Smooth muscle cell (in vitro differentiated cells): ENCODE measurements at regions not wholly inside any gene's neighbourhood (a gene's known extent, or its start where the extent isn't known, plus 50 kb on each side); places are given as distances from the start of the nearest gene placed in this dataset.

Experiments
- DNase-seq: peaks from one replicate; lab custom pipeline; 2025; ENCODE audit not compliant: unreplicated experiment; lab: John Stamatoyannopoulos, UW
- H2AFZ ChIP-seq: fragments of 200-600 bp; sonication (generic); 2 replicates; pipeline ENCODE4 v1.6.0; 2016; ENCODE audit warnings: antibody characterized with exemption, low read depth, mild to moderate bottlenecking
- H3F3A ChIP-seq: fragments of 200-600 bp; sonication (generic); 2 replicates; pipeline ENCODE4 v1.6.0; 2017; ENCODE audit warnings: antibody characterized with exemption, low read depth
- H3K27ac ChIP-seq: fragments of 200-600 bp; sonication (generic); 2 replicates; pipeline ENCODE4 v1.5.1; 2016; ENCODE audit warnings: low read depth, mild to moderate bottlenecking
- H3K27me3 ChIP-seq: fragments of 200-600 bp; sonication (generic); 2 replicates; pipeline ENCODE4 v1.6.1; 2016; ENCODE audit warnings: low read depth, mild to moderate bottlenecking
- H3K36me3 ChIP-seq: fragments of 200-600 bp; sonication (generic); 2 replicates; pipeline ENCODE4 v1.5.1; 2016; ENCODE audit warnings: low read depth
- H3K4me1 ChIP-seq: fragments of 200-600 bp; sonication (generic); 2 replicates; pipeline ENCODE4 v1.5.1; 2016; ENCODE audit warnings: low read depth
- H3K4me2 ChIP-seq: fragments of 200-600 bp; sonication (generic); 2 replicates; pipeline ENCODE4 v1.6.0; 2016; ENCODE audit warnings: mild to moderate bottlenecking
- H3K4me3 ChIP-seq: fragments of 200-600 bp; sonication (generic); 2 replicates; pipeline ENCODE4 v1.5.1; 2016; ENCODE audit warnings: mild to moderate bottlenecking
- H3K79me2 ChIP-seq: fragments of 200-600 bp; sonication (generic); 2 replicates; pipeline ENCODE4 v1.6.0; 2016; ENCODE audit warnings: low read depth, mild to moderate bottlenecking
- H3K9ac ChIP-seq: fragments of 200-600 bp; sonication (generic); 2 replicates; pipeline ENCODE4 v1.6.0; 2016; ENCODE audit warnings: low read depth
- H3K9me3 ChIP-seq: fragments of 200-600 bp; sonication (generic); replicated peaks from 2 replicates; pipeline ENCODE4 v1.5.1; 2016; ENCODE audit warnings: low read depth
- H4K20me1 ChIP-seq: fragments of 200-600 bp; sonication (generic); 2 replicates; pipeline ENCODE4 v1.6.0; 2016; ENCODE audit warnings: low read depth
- WGBS: methylation state at CpG from one replicate; pipeline ENCODE4 v1.1.7; 2016; ENCODE audit warnings: low lambda C conversion rate; 5-methylcytosine and 5-hydroxymethylcytosine counted together
- TF ChIP-seq, protein P1 (sequence below): fragments of 200-600 bp; sonication (generic); IDR thresholded peaks from 2 replicates; pipeline ENCODE4 v1.5.1; 2017; ENCODE audit warnings: borderline replicate concordance, mild to moderate bottlenecking, antibody characterized with exemption; ENCODE audit not compliant: insufficient read depth, poor library complexity, severe bottlenecking

DNA sequence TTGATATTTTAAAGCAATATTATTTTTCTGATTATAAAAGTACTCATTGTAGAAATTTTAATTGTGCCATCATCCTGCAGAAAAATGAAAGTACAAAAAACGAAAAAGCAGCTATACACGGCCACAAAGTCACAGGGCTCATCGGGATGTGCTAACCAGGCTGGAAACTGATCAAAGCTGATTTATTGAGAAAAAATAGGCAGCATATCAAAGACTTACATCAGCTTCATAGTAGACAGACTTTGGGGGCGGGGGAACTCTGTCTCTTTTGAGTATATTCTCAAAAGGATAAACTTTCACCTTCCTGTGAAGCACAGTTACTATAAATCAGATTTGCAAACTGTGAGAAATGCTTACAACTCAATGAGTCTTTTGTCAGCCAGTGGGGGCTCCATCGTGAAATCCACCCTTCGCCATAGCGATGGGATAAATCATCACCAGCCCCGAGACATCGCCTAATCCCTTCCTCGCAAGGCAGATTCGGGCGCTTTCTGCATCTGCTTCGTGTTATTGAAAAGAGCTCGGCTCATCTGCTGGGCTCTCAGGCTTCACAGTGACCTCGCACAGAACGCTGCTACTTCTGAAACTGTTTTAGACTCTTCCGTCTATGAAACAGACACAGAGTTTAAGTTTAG lies 69.2 kb upstream of the ERG start:
- no peaks in the 10 kb centered on the region for H4K20me1 ChIP-seq
- H3K9ac ChIP-seq, result peak overlapping the region; percentile 65
- TF ChIP-seq, protein P1, sequence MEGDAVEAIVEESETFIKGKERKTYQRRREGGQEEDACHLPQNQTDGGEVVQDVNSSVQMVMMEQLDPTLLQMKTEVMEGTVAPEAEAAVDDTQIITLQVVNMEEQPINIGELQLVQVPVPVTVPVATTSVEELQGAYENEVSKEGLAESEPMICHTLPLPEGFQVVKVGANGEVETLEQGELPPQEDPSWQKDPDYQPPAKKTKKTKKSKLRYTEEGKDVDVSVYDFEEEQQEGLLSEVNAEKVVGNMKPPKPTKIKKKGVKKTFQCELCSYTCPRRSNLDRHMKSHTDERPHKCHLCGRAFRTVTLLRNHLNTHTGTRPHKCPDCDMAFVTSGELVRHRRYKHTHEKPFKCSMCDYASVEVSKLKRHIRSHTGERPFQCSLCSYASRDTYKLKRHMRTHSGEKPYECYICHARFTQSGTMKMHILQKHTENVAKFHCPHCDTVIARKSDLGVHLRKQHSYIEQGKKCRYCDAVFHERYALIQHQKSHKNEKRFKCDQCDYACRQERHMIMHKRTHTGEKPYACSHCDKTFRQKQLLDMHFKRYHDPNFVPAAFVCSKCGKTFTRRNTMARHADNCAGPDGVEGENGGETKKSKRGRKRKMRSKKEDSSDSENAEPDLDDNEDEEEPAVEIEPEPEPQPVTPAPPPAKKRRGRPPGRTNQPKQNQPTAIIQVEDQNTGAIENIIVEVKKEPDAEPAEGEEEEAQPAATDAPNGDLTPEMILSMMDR, result no peak
- H3K9me3 ChIP-seq, result no peaks in the 10 kb centered on the region
- DNase-seq, result peak; percentile 29
- no peaks in the 10 kb centered on the region for H3K79me2 ChIP-seq
- peaks cover 6% of the 10 kb centered on the region for H3K4me1 ChIP-seq
- H3F3A ChIP-seq, result peaks cover 14% of the 10 kb centered on the region
- H3K36me3 ChIP-seq, result no peaks in the 10 kb centered on the region
- H3K4me2 ChIP-seq, result peak overlapping the region; percentile 85
- peak overlapping the region; percentile 96 for H3K27ac ChIP-seq
- H2AFZ ChIP-seq, result peak overlapping the region; percentile 49
- no peaks in the 10 kb centered on the region for H3K27me3 ChIP-seq
- H3K4me3 ChIP-seq, result peak overlapping the region; percentile 25
- WGBS, result 16% methylated on average over 17 of the region's 17 CpGs

DNA sequence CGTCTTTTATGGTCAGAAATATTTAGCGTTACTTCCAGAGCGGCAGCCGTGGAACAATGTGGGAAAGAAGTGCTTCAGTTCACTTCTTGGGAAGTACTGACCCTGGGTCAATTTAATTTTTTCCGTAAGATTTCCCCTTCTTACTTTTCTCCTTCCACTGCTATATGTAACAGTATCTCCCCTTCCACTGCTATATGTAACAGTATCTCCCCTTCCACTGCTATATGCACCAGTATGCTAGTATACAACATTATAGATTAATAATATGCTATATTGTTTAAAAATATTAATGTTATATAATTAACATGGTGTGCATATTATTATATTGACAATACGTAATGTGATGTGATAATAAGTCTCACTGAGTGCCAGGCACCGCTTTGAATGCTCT lies 69.7 kb upstream of the ERG start:
- no peaks in the 10 kb centered on the region for H3K36me3 ChIP-seq
- no peaks in the 10 kb centered on the region for H3K9me3 ChIP-seq
- no peaks in the 10 kb centered on the region for H3K79me2 ChIP-seq
- whole genome bisulfite sequencing, result 49% methylated on average over 7 of the region's 7 CpGs
- peak overlapping the region; percentile 96 for H3K27ac ChIP-seq
- no peak for DNase-seq
- H2AFZ ChIP-seq, result peak overlapping the region; percentile 49
- peak overlapping the region; percentile 65 for H3K9ac ChIP-seq
- peak overlapping the region; percentile 25 for H3K4me3 ChIP-seq
- H3K4me2 ChIP-seq, result peak overlapping the region; percentile 85
- H4K20me1 ChIP-seq, result no peaks in the 10 kb centered on the region
- H3K4me1 ChIP-seq, result peaks cover 6% of the 10 kb centered on the region
- peaks cover 14% of the 10 kb centered on the region for H3F3A ChIP-seq
- no peaks in the 10 kb centered on the region for H3K27me3 ChIP-seq
- TF ChIP-seq, protein P1, result no peak

DNA sequence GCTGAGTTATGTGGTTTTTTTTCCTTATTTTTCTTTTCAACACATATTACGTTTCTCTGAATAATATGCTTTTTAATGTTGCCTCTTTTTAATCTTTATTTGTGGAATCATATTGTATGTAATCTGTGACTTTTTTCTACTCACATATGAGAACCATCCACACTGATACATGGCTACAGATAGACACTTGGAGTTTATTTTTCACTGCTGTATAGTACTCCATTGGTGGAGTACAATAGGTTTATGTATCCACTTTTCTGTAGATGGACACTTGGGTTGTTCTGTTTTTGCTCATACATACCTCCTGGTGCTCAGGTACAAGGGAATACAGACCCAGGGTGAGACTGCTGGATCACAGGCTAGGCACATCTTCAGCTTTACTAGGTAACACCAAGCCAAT lies 71.5 kb upstream of the ERG start:
- Histone ChIP-seq H3K9ac (peak overlapping the region; percentile 84), H3K9me3 (no peaks in the 10 kb centered on the region), H3K79me2 (no peaks in the 10 kb centered on the region), H3K4me3 (no peak overlapping the region), H3K27ac (peak overlapping the region; percentile 96), H2AFZ (no peak overlapping the region), H3F3A (peaks cover 14% of the 10 kb centered on the region), H3K27me3 (no peaks in the 10 kb centered on the region), H3K4me1 (peaks cover 6% of the 10 kb centered on the region), H3K4me2 (no peak overlapping the region), H4K20me1 (no peaks in the 10 kb centered on the region), H3K36me3 (no peaks in the 10 kb centered on the region)
- TF ChIP-seq, protein P1, result no peak
- DNase-seq, result no peak
- WGBS, result 97% methylated on average over 1 of the region's 1 CpG

DNA sequence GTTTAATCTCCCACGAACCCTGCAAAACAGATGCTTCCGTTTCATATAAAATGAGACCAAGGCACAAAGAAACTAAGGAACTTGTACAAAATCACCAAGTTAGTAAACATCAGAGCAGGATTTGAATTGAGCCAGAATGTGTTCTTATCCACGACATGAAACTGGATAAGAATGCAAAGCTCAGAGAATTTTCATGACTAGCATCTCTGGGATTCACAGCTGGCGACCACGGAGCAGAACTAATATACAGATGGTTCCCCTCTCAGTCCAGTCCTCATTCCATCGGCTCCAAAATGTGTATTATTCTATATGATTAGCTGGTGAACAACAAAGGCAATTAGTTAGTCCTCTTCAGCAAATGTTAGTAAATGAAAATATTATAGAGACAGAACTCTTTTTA lies 72.3 kb upstream of the ERG start:
- H3K9me3 ChIP-seq, result no peaks in the 10 kb centered on the region
- peak overlapping the region; percentile 84 for H3K9ac ChIP-seq
- DNase-seq, result no peak
- H3K36me3 ChIP-seq, result no peaks in the 10 kb centered on the region
- peak overlapping the region; percentile 72 for H3K4me2 ChIP-seq
- no peaks in the 10 kb centered on the region for H3K27me3 ChIP-seq
- no peak overlapping the region for H3K4me3 ChIP-seq
- H4K20me1 ChIP-seq, result no peaks in the 10 kb centered on the region
- H3K79me2 ChIP-seq, result no peaks in the 10 kb centered on the region
- peak overlapping the region; percentile 96 for H3K27ac ChIP-seq
- 17% methylated on average over 6 of the region's 6 CpGs for WGBS
- peak overlapping the region; percentile 51 for H2AFZ ChIP-seq
- TF ChIP-seq, protein P1, result no peak
- H3F3A ChIP-seq, result peaks cover 14% of the 10 kb centered on the region
- peaks cover 6% of the 10 kb centered on the region for H3K4me1 ChIP-seq
